Activated CD8-positive, alpha-beta T cell treated with anti-CD3 and anti-CD28 coated beads, Interleukin-2, amount 10 ng/mL, durations not matched to agents 7 days and 5 days (primary cell): ENCODE measurements at regions not wholly inside any gene's neighbourhood (a gene's known extent, or its start where the extent isn't known, plus 50 kb on each side); places are given as distances from the start of the nearest gene placed in this dataset.

Source experiments
- ATAC-seq: fragments of 150-1000 bp; cut with Tn5 transposase; one replicate; pipeline ENCODE4 v1.10.0; 2021; ENCODE audit warnings: moderate library complexity
- CTCF ChIA-PET: fragments of 350-600 bp; sonication (Branson Sonifier 250); formaldehyde crosslinking; loops from one replicate; lab custom pipeline; 2021; ENCODE audit warnings: antibody characterized with exemption; lab: Charles Lee
- POLR2A ChIA-PET: fragments of 350-600 bp; sonication (Branson Sonifier 250); formaldehyde crosslinking; loops from one replicate; lab custom pipeline; 2021; ENCODE audit warnings: antibody characterized with exemption; lab: Charles Lee
- DNase-seq: peaks from one replicate; pipeline ENCODE4 v3.0.0-alpha.2; 2020
- H3K27ac Mint-ChIP-seq: one replicate; pipeline ENCODE4 v1.8.0; 2021; ENCODE audit warnings: mild to moderate bottlenecking, mixed read lengths
- H3K27me3 Mint-ChIP-seq: one replicate; pipeline ENCODE4 v1.8.0; 2021; ENCODE audit warnings: low read depth, mixed read lengths
- H3K36me3 Mint-ChIP-seq: one replicate; pipeline ENCODE4 v1.8.0; 2021; ENCODE audit warnings: low read depth, mixed read lengths
- H3K4me1 Mint-ChIP-seq: one replicate; pipeline ENCODE4 v1.8.0; 2021; ENCODE audit warnings: low read depth, mixed read lengths
- H3K4me3 Mint-ChIP-seq: one replicate; pipeline ENCODE4 v1.8.0; 2021; ENCODE audit warnings: mild to moderate bottlenecking, mixed read lengths
- H3K9me3 Mint-ChIP-seq: one replicate; pipeline ENCODE4 v1.8.0; 2022; ENCODE audit warnings: mixed read lengths; ENCODE audit not compliant: insufficient read depth

- no peak for DNase-seq
- Mint-ChIP-seq H3K27me3 (no peaks in the 10 kb centered on the region), H3K27ac (no peak overlapping the region), H3K9me3 (no peaks in the 10 kb centered on the region), H3K4me1 (no peaks in the 10 kb centered on the region), H3K36me3 (no peaks in the 10 kb centered on the region), H3K4me3 (no peak overlapping the region)
- no peak for ATAC-seq
- POLR2A ChIA-PET: no interaction called here
- CTCF ChIA-PET: no interaction called here
These were observed 50.5 kb upstream of the ADGRG2 start for GRCh38 chrX:19172741-19173140.

- Mint-ChIP-seq H3K4me1 (no peaks in the 10 kb centered on the region), H3K4me3 (no peak overlapping the region), H3K36me3 (no peaks in the 10 kb centered on the region), H3K9me3 (no peaks in the 10 kb centered on the region), H3K27ac (no peak overlapping the region), H3K27me3 (no peaks in the 10 kb centered on the region)
- DNase-seq: no peak
- ChIA-PET POLR2A (no interaction called here), CTCF (no interaction called here)
- ATAC-seq: no peak
These were observed 52.2 kb upstream of the ADGRG2 start for GRCh38 chrX:19174401-19175025.

- no peak overlapping the region for H3K4me3 Mint-ChIP-seq
- ChIA-PET CTCF (no interaction called here), POLR2A (no interaction called here)
- no peaks in the 10 kb centered on the region for H3K4me1 Mint-ChIP-seq
- peaks cover 3% of the 10 kb centered on the region for H3K27me3 Mint-ChIP-seq
- ATAC-seq: no peak
- H3K27ac Mint-ChIP-seq: no peak overlapping the region
- DNase-seq: no peak
- H3K36me3 Mint-ChIP-seq: no peaks in the 10 kb centered on the region
- H3K9me3 Mint-ChIP-seq: no peaks in the 10 kb centered on the region
These were observed 54.8 kb upstream of the ADGRG2 start for GRCh38 chrX:19176901-19177630.

GRCh38 chrX:19177721-19178120 lies 55.5 kb upstream of the ADGRG2 start:
- Mint-ChIP-seq H3K4me1 (no peaks in the 10 kb centered on the region), H3K27ac (no peak overlapping the region), H3K27me3 (peaks cover 3% of the 10 kb centered on the region), H3K9me3 (no peaks in the 10 kb centered on the region), H3K4me3 (no peak overlapping the region), H3K36me3 (no peaks in the 10 kb centered on the region)
- DNase-seq (no peak), ATAC-seq (no peak)
- ChIA-PET CTCF (no interaction called here), POLR2A (no interaction called here)

- no peaks in the 10 kb centered on the region for H3K4me1 Mint-ChIP-seq
- H3K4me3 Mint-ChIP-seq: no peak overlapping the region
- ChIA-PET CTCF (no interaction called here), POLR2A (no interaction called here)
- H3K36me3 Mint-ChIP-seq: no peaks in the 10 kb centered on the region
- DNase-seq (no peak), ATAC-seq (no peak)
- H3K27me3 Mint-ChIP-seq: peaks cover 3% of the 10 kb centered on the region
- no peaks in the 10 kb centered on the region for H3K9me3 Mint-ChIP-seq
- no peak overlapping the region for H3K27ac Mint-ChIP-seq
These were observed 56.1 kb upstream of the ADGRG2 start for GRCh38 chrX:19178402-19178801.

- no peak for DNase-seq
- H3K4me1 Mint-ChIP-seq: no peaks in the 10 kb centered on the region
- H3K4me3 Mint-ChIP-seq: no peak overlapping the region
These were observed 57.1 kb upstream of the ADGRG2 start for GRCh38 chrX:19179389-19179788.

GRCh38 chrX:19181345-19181744 lies 59.1 kb upstream of the ADGRG2 start:
- Mint-ChIP-seq H3K27me3 (peaks cover 3% of the 10 kb centered on the region), H3K4me3 (no peak overlapping the region), H3K27ac (no peak overlapping the region), H3K4me1 (no peaks in the 10 kb centered on the region), H3K36me3 (no peaks in the 10 kb centered on the region), H3K9me3 (no peaks in the 10 kb centered on the region)
- ChIA-PET CTCF (no interaction called here), POLR2A (no interaction called here)
- DNase-seq: no peak
- ATAC-seq: no peak

More at GRCh38 chrX:19179389-19179788, 57.1 kb upstream of the ADGRG2 start:
- H3K27ac Mint-ChIP-seq: no peak overlapping the region
- H3K36me3 Mint-ChIP-seq: no peaks in the 10 kb centered on the region
- ChIA-PET POLR2A (no interaction called here), CTCF (no interaction called here)
- ATAC-seq: no peak
- peaks cover 3% of the 10 kb centered on the region for H3K27me3 Mint-ChIP-seq
- H3K9me3 Mint-ChIP-seq: no peaks in the 10 kb centered on the region

- Mint-ChIP-seq H3K36me3 (no peaks in the 10 kb centered on the region), H3K27me3 (peaks cover 3% of the 10 kb centered on the region), H3K27ac (no peak overlapping the region), H3K9me3 (no peaks in the 10 kb centered on the region), H3K4me1 (no peaks in the 10 kb centered on the region), H3K4me3 (no peak overlapping the region)
- POLR2A ChIA-PET: no interaction called here
- CTCF ChIA-PET: no interaction called here
- no peak for DNase-seq
- ATAC-seq: no peak
These were observed 60.5 kb upstream of the ADGRG2 start for GRCh38 chrX:19182785-19183184.

- no peak overlapping the region for H3K4me3 Mint-ChIP-seq
- DNase-seq: no peak
- POLR2A ChIA-PET: no interaction called here
- H3K27ac Mint-ChIP-seq: no peak overlapping the region
- ATAC-seq: no peak
- peaks cover 5% of the 10 kb centered on the region for H3K27me3 Mint-ChIP-seq
- CTCF ChIA-PET: no interaction called here
- no peaks in the 10 kb centered on the region for H3K4me1 Mint-ChIP-seq
- H3K36me3 Mint-ChIP-seq: no peaks in the 10 kb centered on the region
- H3K9me3 Mint-ChIP-seq: no peaks in the 10 kb centered on the region
These were observed 61.7 kb upstream of the ADGRG2 start for GRCh38 chrX:19183761-19184477.

- CTCF ChIA-PET: no interaction called here
These were observed 66.3 kb upstream of the ADGRG2 start for GRCh38 chrX:19188566-19188965.

GRCh38 chrX:19190902-19191301 lies 68.6 kb upstream of the ADGRG2 start:
- DNase-seq (no peak), ATAC-seq (no peak)
- no peaks in the 10 kb centered on the region for H3K36me3 Mint-ChIP-seq
- H3K27ac Mint-ChIP-seq: no peak overlapping the region
- no peak overlapping the region for H3K4me3 Mint-ChIP-seq
- POLR2A ChIA-PET: no interaction called here
- no peaks in the 10 kb centered on the region for H3K9me3 Mint-ChIP-seq
- no peaks in the 10 kb centered on the region for H3K4me1 Mint-ChIP-seq
- peaks cover 5% of the 10 kb centered on the region for H3K27me3 Mint-ChIP-seq
- CTCF ChIA-PET: no interaction called here

More at GRCh38 chrX:19188566-19188965, 66.3 kb upstream of the ADGRG2 start:
- Mint-ChIP-seq H3K27ac (no peak overlapping the region), H3K4me1 (no peaks in the 10 kb centered on the region), H3K4me3 (no peak overlapping the region), H3K36me3 (no peaks in the 10 kb centered on the region), H3K9me3 (no peaks in the 10 kb centered on the region), H3K27me3 (peaks cover 2% of the 10 kb centered on the region)
- DNase-seq (no peak), ATAC-seq (no peak)
- POLR2A ChIA-PET: no interaction called here

GRCh38 chrX:19193565-19193964 lies 71.3 kb upstream of the ADGRG2 start:
- Mint-ChIP-seq H3K9me3 (no peaks in the 10 kb centered on the region), H3K4me3 (no peak overlapping the region), H3K4me1 (no peaks in the 10 kb centered on the region), H3K36me3 (no peaks in the 10 kb centered on the region), H3K27ac (no peak overlapping the region), H3K27me3 (peaks cover 3% of the 10 kb centered on the region)
- POLR2A ChIA-PET: no interaction called here
- DNase-seq (no peak), ATAC-seq (no peak)
- CTCF ChIA-PET: interaction anchor here (2.1 kb wide), 1 partner anchor 141 kb away, joined by 6 read pairs; no protein-coding TSS in a partner anchor
